ENCODE measurements at regions not wholly inside any gene's neighbourhood (a gene's known extent, or its start where the extent isn't known, plus 50 kb on each side); places are given as distances from the start of the nearest gene placed in this dataset.
"Not testable (repeated sequence)": the region's sequence is repeated elsewhere in the genome, so short reads cannot be mapped to it uniquely, and the experiment has no call there.

DNA sequence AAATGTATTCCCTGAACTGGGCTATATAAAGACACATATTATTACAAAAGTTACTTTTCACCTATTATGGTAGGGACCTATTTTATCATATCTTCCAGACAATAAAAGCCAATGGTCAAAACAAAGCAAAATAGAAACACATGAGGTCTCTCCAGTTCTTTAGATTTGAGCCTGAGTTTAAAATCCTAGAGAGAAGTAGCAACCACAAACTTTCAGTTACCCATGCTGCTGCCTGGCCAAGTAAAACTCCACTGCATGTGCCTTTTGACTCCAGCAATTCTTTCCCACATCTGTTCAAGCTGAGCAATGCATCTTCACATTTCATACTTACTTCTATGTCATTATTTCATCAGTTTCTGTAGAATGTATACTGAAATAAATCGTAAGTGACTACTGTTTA lies 405.3 kb downstream of the STK39 start:
- H3K27ac ChIP-seq (ENCODE audit: low read length), result no peak overlapping the region

DNA sequence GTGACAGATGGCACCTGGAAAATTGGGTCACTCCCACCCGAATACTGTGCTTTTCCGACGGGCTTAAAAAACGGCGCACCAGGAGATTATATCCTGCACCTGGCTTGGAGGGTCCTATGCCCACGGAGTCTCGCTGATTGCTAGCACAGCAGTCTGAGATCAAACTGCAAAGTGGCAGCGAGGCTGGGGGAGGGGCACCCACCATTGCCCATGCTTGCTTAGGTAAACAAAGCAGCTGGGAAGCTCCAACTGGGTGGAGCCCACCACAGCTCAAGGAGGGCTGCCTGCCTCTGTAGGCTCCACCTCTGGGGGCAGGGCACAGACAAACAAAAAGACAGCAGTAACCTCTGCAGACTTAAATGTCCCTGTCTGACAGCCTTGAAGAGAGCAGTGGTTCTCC lies 412.1 kb downstream of the STK39 start:
- DNase-seq; H3K27me3 ChIP-seq (ENCODE audit: low read length); H3K79me2 ChIP-seq (ENCODE audit: low read length); H3K9me3 ChIP-seq (ENCODE audit: low read length); H3K4me1 ChIP-seq (ENCODE audit: low read length); H3K9me2 ChIP-seq (replicated peaks; ENCODE audit: insufficient read depth, low read length); H2AFZ ChIP-seq (ENCODE audit: low read length); H3K36me3 ChIP-seq (ENCODE audit: insufficient read depth, low read length); H4K20me1 ChIP-seq (ENCODE audit: insufficient read depth, low read depth, low read length); H3K9ac ChIP-seq (ENCODE audit: low read length); H3K27ac ChIP-seq (ENCODE audit: low read length); H3K4me2 ChIP-seq (ENCODE audit: low read depth, low read length, poor library complexity, severe bottlenecking); H3K4me3 ChIP-seq (ENCODE audit: low read length): not testable (repeated sequence)

More for the DNA sequence above, 405.3 kb downstream of the STK39 start:
- no peak for DNase-seq
- Histone ChIP-seq H3K4me2 (ENCODE audit: low read depth, low read length, poor library complexity, severe bottlenecking) (no peak overlapping the region), H2AFZ (ENCODE audit: low read length) (no peak overlapping the region), H3K4me1 (ENCODE audit: low read length) (no peaks in the 10 kb centered on the region), H3K9me2 (replicated peaks; ENCODE audit: insufficient read depth, low read length) (no peaks in the 10 kb centered on the region), H3K9ac (ENCODE audit: low read length) (no peak overlapping the region), H3K27me3 (ENCODE audit: low read length) (no peaks in the 10 kb centered on the region), H3K4me3 (ENCODE audit: low read length) (no peak overlapping the region), H3K9me3 (ENCODE audit: low read length) (no peaks in the 10 kb centered on the region), H3K36me3 (ENCODE audit: insufficient read depth, low read length) (no peaks in the 10 kb centered on the region), H4K20me1 (ENCODE audit: insufficient read depth, low read depth, low read length) (no peaks in the 10 kb centered on the region), H3K79me2 (ENCODE audit: low read length) (no peaks in the 10 kb centered on the region)

DNA sequence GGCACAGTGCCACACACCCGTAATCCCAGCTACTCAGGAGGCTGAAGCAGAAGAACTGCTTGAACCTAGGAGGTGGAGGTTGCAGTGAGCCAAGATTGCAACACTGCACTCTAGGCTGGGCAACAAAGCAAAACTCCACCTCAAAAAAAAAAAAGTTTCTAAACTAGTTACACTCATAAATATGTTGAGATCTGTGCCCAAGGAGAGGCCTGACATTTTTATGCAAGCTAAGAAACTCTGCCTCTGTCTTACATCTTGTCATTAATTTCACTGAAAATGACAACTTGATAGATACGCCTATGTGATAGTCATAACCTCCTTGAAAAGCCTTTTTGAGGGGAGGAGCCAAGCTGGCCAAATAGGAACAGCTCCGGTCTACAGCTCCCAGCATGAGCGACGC lies 412.7 kb downstream of the STK39 start:
- no peak overlapping the region for H3K4me2 ChIP-seq (ENCODE audit: low read depth, low read length, poor library complexity, severe bottlenecking)
- H3K79me2 ChIP-seq (ENCODE audit: low read length), result no peaks in the 10 kb centered on the region
- H4K20me1 ChIP-seq (ENCODE audit: insufficient read depth, low read depth, low read length), result no peaks in the 10 kb centered on the region
- H3K9ac ChIP-seq (ENCODE audit: low read length), result no peak overlapping the region
- no peaks in the 10 kb centered on the region for H3K4me1 ChIP-seq (ENCODE audit: low read length)
- no peak overlapping the region for H3K4me3 ChIP-seq (ENCODE audit: low read length)
- no peaks in the 10 kb centered on the region for H3K9me2 ChIP-seq (replicated peaks; ENCODE audit: insufficient read depth, low read length)
- H3K27ac ChIP-seq (ENCODE audit: low read length), result no peak overlapping the region
- H3K27me3 ChIP-seq (ENCODE audit: low read length), result no peaks in the 10 kb centered on the region
- DNase-seq, result no peak
- H3K36me3 ChIP-seq (ENCODE audit: insufficient read depth, low read length), result no peaks in the 10 kb centered on the region
- no peak overlapping the region for H2AFZ ChIP-seq (ENCODE audit: low read length)
- H3K9me3 ChIP-seq (ENCODE audit: low read length), result no peaks in the 10 kb centered on the region

- Histone ChIP-seq H3K27me3 (ENCODE audit: low read length) (no peaks in the 10 kb centered on the region), H3K4me2 (ENCODE audit: low read depth, low read length, poor library complexity, severe bottlenecking) (no peak overlapping the region), H3K27ac (ENCODE audit: low read length) (no peak overlapping the region), H3K9ac (ENCODE audit: low read length) (no peak overlapping the region), H2AFZ (ENCODE audit: low read length) (no peak overlapping the region), H3K9me2 (replicated peaks; ENCODE audit: insufficient read depth, low read length) (no peaks in the 10 kb centered on the region), H3K4me1 (ENCODE audit: low read length) (no peaks in the 10 kb centered on the region), H3K9me3 (ENCODE audit: low read length) (no peaks in the 10 kb centered on the region), H3K4me3 (ENCODE audit: low read length) (no peak overlapping the region), H4K20me1 (ENCODE audit: insufficient read depth, low read depth, low read length) (no peaks in the 10 kb centered on the region), H3K36me3 (ENCODE audit: insufficient read depth, low read length) (no peaks in the 10 kb centered on the region), H3K79me2 (ENCODE audit: low read length) (no peaks in the 10 kb centered on the region)
- no peak for DNase-seq
These were observed 414.1 kb downstream of the STK39 start for GRCh38 chr2:167833294-167833693.

DNA sequence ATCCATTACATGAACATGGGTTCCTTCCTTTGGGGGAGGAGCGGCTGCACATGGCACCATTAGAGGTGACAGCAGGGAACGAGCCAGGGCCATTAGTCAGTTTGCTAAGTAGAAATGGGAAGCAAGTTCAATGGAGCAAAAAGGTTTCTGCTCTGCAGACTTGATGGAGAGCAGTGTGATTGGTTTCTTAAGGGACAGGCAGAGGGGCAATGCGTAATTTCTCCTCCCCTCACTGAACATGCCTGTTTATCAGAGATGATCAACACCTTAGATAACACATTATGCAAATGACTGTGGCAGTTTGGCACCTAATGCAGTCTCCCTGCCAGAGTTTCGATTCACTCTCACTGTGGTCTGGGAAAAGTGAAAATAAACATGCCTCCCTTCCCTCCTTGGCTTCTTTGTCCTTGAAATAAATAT lies 414.5 kb downstream of the STK39 start:
- Histone ChIP-seq H4K20me1 (ENCODE audit: insufficient read depth, low read depth, low read length) (no peaks in the 10 kb centered on the region), H2AFZ (ENCODE audit: low read length) (no peak overlapping the region), H3K9me2 (replicated peaks; ENCODE audit: insufficient read depth, low read length) (no peaks in the 10 kb centered on the region), H3K79me2 (ENCODE audit: low read length) (no peaks in the 10 kb centered on the region), H3K4me2 (ENCODE audit: low read depth, low read length, poor library complexity, severe bottlenecking) (no peak overlapping the region), H3K9me3 (ENCODE audit: low read length) (no peaks in the 10 kb centered on the region), H3K27me3 (ENCODE audit: low read length) (no peaks in the 10 kb centered on the region), H3K27ac (ENCODE audit: low read length) (no peak overlapping the region), H3K36me3 (ENCODE audit: insufficient read depth, low read length) (no peaks in the 10 kb centered on the region), H3K4me1 (ENCODE audit: low read length) (no peaks in the 10 kb centered on the region), H3K4me3 (ENCODE audit: low read length) (no peak overlapping the region), H3K9ac (ENCODE audit: low read length) (no peak overlapping the region)
- no peak for DNase-seq

GRCh38 chr2:167827352-167828097 lies 419.9 kb downstream of the STK39 start:
- no peak for DNase-seq
- no peaks in the 10 kb centered on the region for H3K4me1 ChIP-seq (ENCODE audit: low read length)
- no peaks in the 10 kb centered on the region for H4K20me1 ChIP-seq (ENCODE audit: insufficient read depth, low read depth, low read length)
- no peak overlapping the region for H3K27ac ChIP-seq (ENCODE audit: low read length)
- H3K9me3 ChIP-seq (ENCODE audit: low read length), result no peaks in the 10 kb centered on the region
- H3K4me3 ChIP-seq (ENCODE audit: low read length), result no peak overlapping the region
- no peaks in the 10 kb centered on the region for H3K79me2 ChIP-seq (ENCODE audit: low read length)
- no peak overlapping the region for H3K4me2 ChIP-seq (ENCODE audit: low read depth, low read length, poor library complexity, severe bottlenecking)
- no peaks in the 10 kb centered on the region for H3K9me2 ChIP-seq (replicated peaks; ENCODE audit: insufficient read depth, low read length)
- no peaks in the 10 kb centered on the region for H3K27me3 ChIP-seq (ENCODE audit: low read length)
- H3K9ac ChIP-seq (ENCODE audit: low read length), result no peak overlapping the region
- no peaks in the 10 kb centered on the region for H3K36me3 ChIP-seq (ENCODE audit: insufficient read depth, low read length)
- H2AFZ ChIP-seq (ENCODE audit: low read length), result no peak overlapping the region

- Histone ChIP-seq H3K9ac (ENCODE audit: low read length) (no peak overlapping the region), H3K9me2 (replicated peaks; ENCODE audit: insufficient read depth, low read length) (no peaks in the 10 kb centered on the region), H3K4me3 (ENCODE audit: low read length) (no peak overlapping the region), H3K27me3 (ENCODE audit: low read length) (no peaks in the 10 kb centered on the region), H3K4me2 (ENCODE audit: low read depth, low read length, poor library complexity, severe bottlenecking) (no peak overlapping the region), H4K20me1 (ENCODE audit: insufficient read depth, low read depth, low read length) (no peaks in the 10 kb centered on the region), H3K9me3 (ENCODE audit: low read length) (no peaks in the 10 kb centered on the region), H3K79me2 (ENCODE audit: low read length) (no peaks in the 10 kb centered on the region), H3K36me3 (ENCODE audit: insufficient read depth, low read length) (no peaks in the 10 kb centered on the region), H2AFZ (ENCODE audit: low read length) (no peak overlapping the region), H3K4me1 (ENCODE audit: low read length) (no peaks in the 10 kb centered on the region), H3K27ac (ENCODE audit: low read length) (no peak overlapping the region)
- no peak for DNase-seq
These were observed 420.5 kb downstream of the STK39 start for GRCh38 chr2:167826906-167827305.

DNA sequence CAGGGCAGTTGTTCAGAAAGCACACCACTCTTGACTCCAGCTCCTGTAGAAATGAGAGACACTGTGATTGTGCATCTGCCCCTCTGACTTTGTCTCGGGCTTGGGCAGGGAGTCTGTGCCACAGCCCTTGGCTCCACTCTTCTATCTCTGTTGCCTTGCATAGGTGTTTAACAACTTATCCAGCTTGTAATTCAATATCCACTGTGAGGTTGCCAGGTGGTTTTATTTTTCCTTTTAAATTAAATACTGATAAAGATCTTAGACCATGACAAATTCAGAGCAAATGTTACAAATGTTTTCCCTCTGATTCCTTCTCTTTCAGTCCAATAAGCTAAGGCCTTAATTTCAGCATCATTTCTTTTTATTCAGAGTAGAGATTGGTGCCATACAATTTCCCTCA lies 421.7 kb downstream of the STK39 start:
- Histone ChIP-seq H3K4me3 (ENCODE audit: low read length) (no peak overlapping the region), H3K27me3 (ENCODE audit: low read length) (no peaks in the 10 kb centered on the region), H3K27ac (ENCODE audit: low read length) (no peak overlapping the region), H3K79me2 (ENCODE audit: low read length) (no peaks in the 10 kb centered on the region), H3K9me3 (ENCODE audit: low read length) (no peaks in the 10 kb centered on the region), H3K9me2 (replicated peaks; ENCODE audit: insufficient read depth, low read length) (no peaks in the 10 kb centered on the region), H3K4me1 (ENCODE audit: low read length) (no peaks in the 10 kb centered on the region), H4K20me1 (ENCODE audit: insufficient read depth, low read depth, low read length) (no peaks in the 10 kb centered on the region), H3K36me3 (ENCODE audit: insufficient read depth, low read length) (no peaks in the 10 kb centered on the region), H3K4me2 (ENCODE audit: low read depth, low read length, poor library complexity, severe bottlenecking) (no peak overlapping the region), H2AFZ (ENCODE audit: low read length) (no peak overlapping the region), H3K9ac (ENCODE audit: low read length) (no peak overlapping the region)
- DNase-seq, result no peak

Data from Karpas-422 (cell line).